K562 (cell line): ENCODE measurements at regions not wholly inside any gene's neighbourhood (a gene's known extent, or its start where the extent isn't known, plus 50 kb on each side); places are given as distances from the start of the nearest gene placed in this dataset.

Experiments
- ATAC-seq: fragments of 200-7000 bp; cut with Tn5 transposase; 3 replicates; pipeline ENCODE4 v1.9.1; 2020; ENCODE audit warnings: moderate library complexity
- BruUV-seq: library from RNA; stranded (reverse); fragments of 400-500 nt; replicated peaks from 2 replicates; lab custom pipeline; 2021; lab: Mats Ljungman, UMichigan
- CTCF ChIA-PET: fragments of 300-600 bp; formaldehyde crosslinking; extraction: SDS; loops from one replicate; lab custom pipeline; 2021; ENCODE audit warnings: low intra/inter-chr PET ratio; lab: Yijun Ruan, JAX
- POLR2A ChIA-PET: fragments of 300-600, 350-650 bp; sonication (Branson Sonifier 250); formaldehyde crosslinking; extraction: SDS; loops from one replicate; lab custom pipeline; 2021; ENCODE audit warnings: antibody characterized with exemption, inconsistent platforms; lab: Yijun Ruan, JAX
- DNase-seq, 4 experiments: peaks; one replicate each; pipeline versions ENCODE4 v3.0.0 to v3.0.0-alpha.2; 2011 to 2018; ENCODE audit warnings: low spot score in 3 of 4, mixed read lengths in 3 of 4; ENCODE audit errors: extremely low read depth in 1 of 4
- FAIRE-seq: peaks from 2 replicates; lab custom pipeline; 2011; peaks lifted over from hg19 to GRCh38; lab: Jason Lieb, UNC
- H2AFZ ChIP-seq: 2 replicates; pipeline ENCODE4 v1.6.0; 2011; ENCODE audit warnings: low read depth, low read length, control low read depth, inconsistent platforms
- H3K27ac ChIP-seq: fragments of 200-600 bp; 3 replicates; pipeline ENCODE4 v1.8.0; 2011; ENCODE audit warnings: low read depth, mild to moderate bottlenecking, control low read depth, inconsistent platforms, low read length, moderate library complexity, mixed read lengths; ENCODE audit errors: extremely low read depth
- H3K27me3 ChIP-seq, 2 experiments: fragments of 300-600 bp in 1 of 2; 2 replicates in 1 of 2; 3 replicates in 1 of 2; pipeline versions ENCODE4 v1.6.0 to v1.8.0; 2011; ENCODE audit warnings: inconsistent platforms in 2 of 2, low read length in 2 of 2, mild to moderate bottlenecking in 1 of 2, mixed read lengths in 1 of 2, moderate library complexity in 1 of 2; ENCODE audit not compliant: control insufficient read depth in 2 of 2, insufficient read depth in 2 of 2
- H3K36me3 ChIP-seq: fragments of 300-600 bp; 3 replicates; pipeline ENCODE4 v1.8.0; 2011; ENCODE audit warnings: mild to moderate bottlenecking, low read length, inconsistent platforms; ENCODE audit not compliant: control insufficient read depth, insufficient read depth
- H3K4me1 ChIP-seq, 2 experiments: fragments of 200-600 bp in 1 of 2; replicated peaks in 1 of 2; 2 replicates in 1 of 2; 3 replicates in 1 of 2; pipeline versions ENCODE4 v1.5.1 to v1.8.0; 2011; ENCODE audit warnings: inconsistent platforms in 2 of 2, low read length in 2 of 2, mild to moderate bottlenecking in 1 of 2, mixed read lengths in 1 of 2, moderate library complexity in 1 of 2; ENCODE audit not compliant: control insufficient read depth in 2 of 2, insufficient read depth in 2 of 2
- H3K4me2 ChIP-seq: 2 replicates; pipeline ENCODE4 v1.6.1; 2011; ENCODE audit warnings: low read length, control low read depth, inconsistent platforms, mixed read lengths; ENCODE audit not compliant: insufficient read depth
- H3K4me3 ChIP-seq: fragments of 200-600 bp; sonication (generic), shearing (Covaris generic); 2 replicates; pipeline ENCODE4 v1.5.1; 2016; ENCODE audit warnings: control low read depth, inconsistent platforms
- H3K79me2 ChIP-seq: fragments of 200-600 bp; 3 replicates; pipeline ENCODE4 v1.8.0; 2011; ENCODE audit warnings: low read length, inconsistent platforms; ENCODE audit not compliant: control insufficient read depth, insufficient read depth
- H3K9ac ChIP-seq, 2 experiments: 2 replicates each; pipeline versions ENCODE4 v1.6.0 to v1.6.1; 2011; ENCODE audit warnings: low read depth in 2 of 2, low read length in 2 of 2, control low read depth in 1 of 2, inconsistent platforms in 1 of 2, mild to moderate bottlenecking in 1 of 2, mixed read lengths in 1 of 2; ENCODE audit not compliant: insufficient read depth in 1 of 2
- H3K9me1 ChIP-seq: one replicate; pipeline ENCODE4 v1.6.0; 2011; ENCODE audit warnings: inconsistent platforms, mild to moderate bottlenecking, low read length, moderate library complexity; ENCODE audit not compliant: control insufficient read depth, insufficient read depth
- H3K9me3 ChIP-seq: replicated peaks from 2 replicates; pipeline ENCODE4 v1.5.1; 2011; ENCODE audit warnings: low read depth, low read length, inconsistent platforms; ENCODE audit not compliant: control insufficient read depth, insufficient read depth
- H4K20me1 ChIP-seq: replicated peaks from 2 replicates; pipeline ENCODE4 v1.6.1; 2011; ENCODE audit warnings: low read length, inconsistent platforms, mixed read lengths; ENCODE audit not compliant: control insufficient read depth, insufficient read depth
- ARNT ChIP-seq, 2 experiments: fragments of 450-650 bp; IDR thresholded peaks; 2 replicates each; pipeline ENCODE4 v1.6.1; 2016; ENCODE audit warnings: mild to moderate bottlenecking in 1 of 2
- FIP1L1 ChIP-seq: fragments of 200-400 bp; formaldehyde crosslinking; IDR thresholded peaks from 2 replicates; pipeline ENCODE4 v1.6.1; 2018; ENCODE audit warnings: mild to moderate bottlenecking, low read depth, low read length; ENCODE audit not compliant: poor library complexity, severe bottlenecking
- KHSRP ChIP-seq: fragments of 450-650 bp; IDR thresholded peaks from 2 replicates; pipeline ENCODE4 v1.6.1; 2017
- MBD2 ChIP-seq: sonication (generic); IDR thresholded peaks from 2 replicates; pipeline ENCODE4 v1.6.1; 2016; ENCODE audit warnings: low read depth, borderline replicate concordance
- RFX5 ChIP-seq: IDR thresholded peaks from 2 replicates; pipeline ENCODE4 v1.6.1; 2011; ENCODE audit warnings: low read depth, mild to moderate bottlenecking, improper control_type of control experiment, low read length
- SUPT5H ChIP-seq: fragments of 450-650 bp; IDR thresholded peaks from 2 replicates; pipeline ENCODE4 v1.6.1; 2016
- U2AF1 ChIP-seq: fragments of 200-400 bp; formaldehyde crosslinking; optimal IDR thresholded peaks from 2 replicates; pipeline ENCODE3; 2017; ENCODE audit warnings: mild to moderate bottlenecking, low read depth, low read length, moderate library complexity
- ZNF175 ChIP-seq: fragments of 200-800 bp; sonication (Bioruptor generic); IDR thresholded peaks from 2 replicates; pipeline ENCODE4 v1.6.1; 2016; ENCODE audit warnings: low read depth, mild to moderate bottlenecking, missing genetic modification characterization, missing compliant biosample characterization
- ZNF778 ChIP-seq: fragments of 450-650 bp; formaldehyde crosslinking; IDR thresholded peaks from 2 replicates; pipeline ENCODE4 v1.4.0; 2020; ENCODE audit warnings: mild to moderate bottlenecking, moderate library complexity
- WGBS: fragments of 100-300 bp; shearing (Covaris generic); methylation state at CpG from one replicate; pipeline ENCODE4 v1.1.6; 2016; ENCODE audit warnings: low coverage, mixed read lengths; ENCODE audit not compliant: insufficient coverage; ENCODE audit errors: missing lambda C conversion rate; 5-methylcytosine and 5-hydroxymethylcytosine counted together
- in situ Hi-C: fragments of 300-500 bp; cut with MboI; formaldehyde crosslinking; loops from 4 replicates; pipeline ENCODE4 v1.15.0; 2018; ENCODE audit warnings: inconsistent platforms, mixed read lengths
- intact Hi-C: fragments of 100-400 bp; cut with micrococcal nuclease; formaldehyde crosslinking; loops from 2 replicates; pipeline ENCODE4 v1.14.2; 2022
- TF ChIP-seq, protein P1 (sequence below): fragments of 250-450 bp; sonication (Bioruptor Pico); IDR thresholded peaks from 2 replicates; pipeline ENCODE4 v1.9.0; 2021; ENCODE audit warnings: mild to moderate bottlenecking, inconsistent platforms
- TF ChIP-seq, protein P2 (sequence below), 3 experiments: fragments of 200-800 bp in 1 of 3; fragments of 250-450 bp in 1 of 3; fragments of 450-650 bp in 1 of 3; sonication (Bioruptor Pico) in 1 of 3; sonication (Bioruptor generic) in 1 of 3; formaldehyde crosslinking in 1 of 3; IDR thresholded peaks; 2 replicates each; pipeline versions ENCODE4 v1.6.1 to v1.8.0; 2016 to 2022; ENCODE audit warnings: mild to moderate bottlenecking in 2 of 3, missing genetic modification characterization in 2 of 3, missing compliant biosample characterization in 1 of 3, moderate library complexity in 1 of 3
- TF ChIP-seq, protein P3 (sequence below): sonication (generic); formaldehyde crosslinking; IDR thresholded peaks from 2 replicates; pipeline ENCODE4 v1.8.1; 2023; ENCODE audit warnings: missing genetic modification reagents, mild to moderate bottlenecking, borderline replicate concordance

DNA sequence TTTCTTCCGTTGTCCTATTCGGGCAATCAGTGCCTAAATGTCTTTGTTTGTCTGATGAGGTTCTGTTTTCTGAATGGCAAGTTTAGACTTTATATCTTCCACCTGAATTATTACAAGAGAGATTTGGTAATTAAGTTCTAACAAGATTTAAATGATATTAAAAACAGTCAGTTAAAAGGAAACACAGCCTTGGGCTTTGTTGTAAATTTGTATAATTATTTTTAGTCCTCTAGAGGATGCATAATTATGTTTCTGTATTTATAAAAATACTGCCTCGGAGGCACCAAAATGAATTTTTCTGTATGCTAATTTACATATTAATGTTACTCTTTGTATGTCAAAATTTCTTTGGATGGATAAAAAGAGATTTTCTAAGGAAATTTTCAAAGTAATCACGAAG, 136.7 kb downstream of the CDCA7 start:
- H3K79me2 ChIP-seq, result no peaks in the 10 kb centered on the region
- no peak for ATAC-seq
- DNase-seq, result no peak
- H3K27me3 ChIP-seq, result peaks cover 2 to 11% of the 10 kb centered on the region in 2 experiments; a peak in 2 of 5 replicates
- no peak overlapping the region for H2AFZ ChIP-seq
- in situ Hi-C loops (no loop called here), intact Hi-C loops (no loop called here)
- BruUV-seq, result no TSS peak
- H3K9me3 ChIP-seq, result no peaks in the 10 kb centered on the region
- no peaks in the 10 kb centered on the region for H3K9me1 ChIP-seq
- H3K4me2 ChIP-seq, result no peak overlapping the region
- 2% methylated on average over 4 of the region's 4 CpGs for WGBS
- no peak overlapping the region for H3K27ac ChIP-seq
- FAIRE-seq, result no peak
- no peak overlapping the region for H3K4me3 ChIP-seq
- no peaks in the 10 kb centered on the region for H3K36me3 ChIP-seq
- no peak overlapping the region for H3K9ac ChIP-seq
- ChIA-PET POLR2A (no interaction called here), CTCF (no interaction called here)
- no peaks in the 10 kb centered on the region for H4K20me1 ChIP-seq
- no peak for TF ChIP-seq FIP1L1
- TF ChIP-seq, protein P1, sequence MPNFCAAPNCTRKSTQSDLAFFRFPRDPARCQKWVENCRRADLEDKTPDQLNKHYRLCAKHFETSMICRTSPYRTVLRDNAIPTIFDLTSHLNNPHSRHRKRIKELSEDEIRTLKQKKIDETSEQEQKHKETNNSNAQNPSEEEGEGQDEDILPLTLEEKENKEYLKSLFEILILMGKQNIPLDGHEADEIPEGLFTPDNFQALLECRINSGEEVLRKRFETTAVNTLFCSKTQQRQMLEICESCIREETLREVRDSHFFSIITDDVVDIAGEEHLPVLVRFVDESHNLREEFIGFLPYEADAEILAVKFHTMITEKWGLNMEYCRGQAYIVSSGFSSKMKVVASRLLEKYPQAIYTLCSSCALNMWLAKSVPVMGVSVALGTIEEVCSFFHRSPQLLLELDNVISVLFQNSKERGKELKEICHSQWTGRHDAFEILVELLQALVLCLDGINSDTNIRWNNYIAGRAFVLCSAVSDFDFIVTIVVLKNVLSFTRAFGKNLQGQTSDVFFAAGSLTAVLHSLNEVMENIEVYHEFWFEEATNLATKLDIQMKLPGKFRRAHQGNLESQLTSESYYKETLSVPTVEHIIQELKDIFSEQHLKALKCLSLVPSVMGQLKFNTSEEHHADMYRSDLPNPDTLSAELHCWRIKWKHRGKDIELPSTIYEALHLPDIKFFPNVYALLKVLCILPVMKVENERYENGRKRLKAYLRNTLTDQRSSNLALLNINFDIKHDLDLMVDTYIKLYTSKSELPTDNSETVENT (CRISPR knock-in tag), result no peak
- TF ChIP-seq MBD2, result no peak
- no peak for TF ChIP-seq KHSRP
- TF ChIP-seq, protein P2, sequence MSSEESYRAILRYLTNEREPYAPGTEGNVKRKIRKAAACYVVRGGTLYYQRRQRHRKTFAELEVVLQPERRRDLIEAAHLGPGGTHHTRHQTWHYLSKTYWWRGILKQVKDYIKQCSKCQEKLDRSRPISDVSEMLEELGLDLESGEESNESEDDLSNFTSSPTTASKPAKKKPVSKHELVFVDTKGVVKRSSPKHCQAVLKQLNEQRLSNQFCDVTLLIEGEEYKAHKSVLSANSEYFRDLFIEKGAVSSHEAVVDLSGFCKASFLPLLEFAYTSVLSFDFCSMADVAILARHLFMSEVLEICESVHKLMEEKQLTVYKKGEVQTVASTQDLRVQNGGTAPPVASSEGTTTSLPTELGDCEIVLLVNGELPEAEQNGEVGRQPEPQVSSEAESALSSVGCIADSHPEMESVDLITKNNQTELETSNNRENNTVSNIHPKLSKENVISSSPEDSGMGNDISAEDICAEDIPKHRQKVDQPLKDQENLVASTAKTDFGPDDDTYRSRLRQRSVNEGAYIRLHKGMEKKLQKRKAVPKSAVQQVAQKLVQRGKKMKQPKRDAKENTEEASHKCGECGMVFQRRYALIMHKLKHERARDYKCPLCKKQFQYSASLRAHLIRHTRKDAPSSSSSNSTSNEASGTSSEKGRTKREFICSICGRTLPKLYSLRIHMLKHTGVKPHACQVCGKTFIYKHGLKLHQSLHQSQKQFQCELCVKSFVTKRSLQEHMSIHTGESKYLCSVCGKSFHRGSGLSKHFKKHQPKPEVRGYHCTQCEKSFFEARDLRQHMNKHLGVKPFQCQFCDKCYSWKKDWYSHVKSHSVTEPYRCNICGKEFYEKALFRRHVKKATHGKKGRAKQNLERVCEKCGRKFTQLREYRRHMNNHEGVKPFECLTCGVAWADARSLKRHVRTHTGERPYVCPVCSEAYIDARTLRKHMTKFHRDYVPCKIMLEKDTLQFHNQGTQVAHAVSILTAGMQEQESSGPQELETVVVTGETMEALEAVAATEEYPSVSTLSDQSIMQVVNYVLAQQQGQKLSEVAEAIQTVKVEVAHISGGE (CRISPR knock-in tag; IDR thresholded peaks at IDR 0.05), result no peak
- no peak for TF ChIP-seq U2AF1
- TF ChIP-seq ZNF175 (CRISPR knock-in tag), result no peak
- no peak for TF ChIP-seq SUPT5H
- TF ChIP-seq ARNT (IDR thresholded peaks at IDR 0.05), result no peak
- TF ChIP-seq, protein P3, sequence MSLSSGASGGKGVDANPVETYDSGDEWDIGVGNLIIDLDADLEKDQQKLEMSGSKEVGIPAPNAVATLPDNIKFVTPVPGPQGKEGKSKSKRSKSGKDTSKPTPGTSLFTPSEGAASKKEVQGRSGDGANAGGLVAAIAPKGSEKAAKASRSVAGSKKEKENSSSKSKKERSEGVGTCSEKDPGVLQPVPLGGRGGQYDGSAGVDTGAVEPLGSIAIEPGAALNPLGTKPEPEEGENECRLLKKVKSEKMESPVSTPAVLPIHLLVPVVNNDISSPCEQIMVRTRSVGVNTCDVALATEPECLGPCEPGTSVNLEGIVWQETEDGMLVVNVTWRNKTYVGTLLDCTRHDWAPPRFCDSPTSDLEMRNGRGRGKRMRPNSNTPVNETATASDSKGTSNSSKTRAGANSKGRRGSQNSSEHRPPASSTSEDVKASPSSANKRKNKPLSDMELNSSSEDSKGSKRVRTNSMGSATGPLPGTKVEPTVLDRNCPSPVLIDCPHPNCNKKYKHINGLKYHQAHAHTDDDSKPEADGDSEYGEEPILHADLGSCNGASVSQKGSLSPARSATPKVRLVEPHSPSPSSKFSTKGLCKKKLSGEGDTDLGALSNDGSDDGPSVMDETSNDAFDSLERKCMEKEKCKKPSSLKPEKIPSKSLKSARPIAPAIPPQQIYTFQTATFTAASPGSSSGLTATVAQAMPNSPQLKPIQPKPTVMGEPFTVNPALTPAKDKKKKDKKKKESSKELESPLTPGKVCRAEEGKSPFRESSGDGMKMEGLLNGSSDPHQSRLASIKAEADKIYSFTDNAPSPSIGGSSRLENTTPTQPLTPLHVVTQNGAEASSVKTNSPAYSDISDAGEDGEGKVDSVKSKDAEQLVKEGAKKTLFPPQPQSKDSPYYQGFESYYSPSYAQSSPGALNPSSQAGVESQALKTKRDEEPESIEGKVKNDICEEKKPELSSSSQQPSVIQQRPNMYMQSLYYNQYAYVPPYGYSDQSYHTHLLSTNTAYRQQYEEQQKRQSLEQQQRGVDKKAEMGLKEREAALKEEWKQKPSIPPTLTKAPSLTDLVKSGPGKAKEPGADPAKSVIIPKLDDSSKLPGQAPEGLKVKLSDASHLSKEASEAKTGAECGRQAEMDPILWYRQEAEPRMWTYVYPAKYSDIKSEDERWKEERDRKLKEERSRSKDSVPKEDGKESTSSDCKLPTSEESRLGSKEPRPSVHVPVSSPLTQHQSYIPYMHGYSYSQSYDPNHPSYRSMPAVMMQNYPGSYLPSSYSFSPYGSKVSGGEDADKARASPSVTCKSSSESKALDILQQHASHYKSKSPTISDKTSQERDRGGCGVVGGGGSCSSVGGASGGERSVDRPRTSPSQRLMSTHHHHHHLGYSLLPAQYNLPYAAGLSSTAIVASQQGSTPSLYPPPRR (CRISPR knock-in tag), result no peak
- TF ChIP-seq RFX5, result no peak
- TF ChIP-seq ZNF778 (CRISPR knock-in tag), result no peak
- H3K4me1 ChIP-seq, result no peaks in the 10 kb centered on the region
